Fibroblast of skin of scalp (primary cell): ENCODE measurements at regions not wholly inside any gene's neighbourhood (a gene's known extent, or its start where the extent isn't known, plus 50 kb on each side); places are given as distances from the start of the nearest gene placed in this dataset.
"Not testable (repeated sequence)": the region's sequence is repeated elsewhere in the genome, so short reads cannot be mapped to it uniquely, and the experiment has no call there.

Experiments used
- DNase-seq: peaks from one replicate; pipeline ENCODE4 v3.0.0-alpha.2; 2013

DNA sequence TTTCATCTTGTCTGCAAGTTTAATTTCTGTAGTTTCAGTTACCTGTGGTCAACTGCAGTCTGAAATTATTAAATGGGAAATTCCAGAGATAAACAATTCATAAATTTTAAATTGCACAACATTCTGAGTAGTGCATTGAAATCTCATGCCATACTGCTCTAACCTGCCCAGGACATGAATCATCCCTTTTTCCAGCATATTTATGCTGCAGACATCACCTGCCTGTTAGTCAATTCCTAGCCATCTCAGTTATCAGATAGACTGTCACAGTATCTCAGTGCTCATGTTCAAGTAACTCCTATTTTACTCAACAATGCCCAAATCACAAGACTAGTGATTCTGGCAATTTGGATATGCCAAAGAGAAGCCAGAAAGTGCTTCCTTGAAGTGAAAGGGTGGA, 223.0 kb upstream of the GRIA1 start:
- DNase-seq = no peak

DNA sequence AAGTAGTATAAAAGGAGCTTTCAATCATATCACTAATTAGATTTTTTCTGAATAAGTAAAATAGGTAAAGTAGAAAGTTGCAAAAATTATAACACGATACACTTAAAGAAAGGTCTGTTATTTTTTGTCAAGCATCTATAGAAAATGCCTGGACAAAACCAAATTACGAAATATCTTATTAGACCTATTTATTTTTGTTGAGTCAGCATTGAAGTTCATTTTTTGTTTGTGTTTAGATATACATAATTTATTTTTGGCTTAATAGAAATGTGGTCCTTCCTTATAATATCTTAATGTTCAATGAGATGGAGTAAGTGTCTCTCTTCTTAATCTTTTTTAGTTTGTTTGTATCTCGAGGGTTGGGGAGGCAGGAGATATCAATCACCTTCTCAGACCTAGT, 214.8 kb upstream of the GRIA1 start:
- DNase-seq = no peak

DNA sequence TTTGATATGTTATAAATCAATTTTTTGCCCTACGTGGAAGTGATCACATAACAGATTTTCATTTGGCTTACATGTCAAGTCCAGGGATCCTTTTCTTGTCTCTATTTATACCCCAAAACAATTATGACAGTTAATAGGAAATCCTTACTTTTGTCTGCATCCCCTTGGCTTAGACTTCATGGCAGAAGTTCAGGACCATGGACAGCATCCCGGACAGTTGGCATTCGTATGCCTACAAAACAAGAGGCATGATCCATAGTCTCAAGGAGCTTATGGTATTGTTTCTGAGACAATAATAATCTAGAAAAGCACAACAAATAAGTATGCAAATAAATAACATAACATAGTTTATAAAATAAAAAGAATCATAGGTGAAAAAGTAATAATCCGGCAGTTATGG, 214.3 kb upstream of the GRIA1 start:
- peak; percentile 50 for DNase-seq

DNA sequence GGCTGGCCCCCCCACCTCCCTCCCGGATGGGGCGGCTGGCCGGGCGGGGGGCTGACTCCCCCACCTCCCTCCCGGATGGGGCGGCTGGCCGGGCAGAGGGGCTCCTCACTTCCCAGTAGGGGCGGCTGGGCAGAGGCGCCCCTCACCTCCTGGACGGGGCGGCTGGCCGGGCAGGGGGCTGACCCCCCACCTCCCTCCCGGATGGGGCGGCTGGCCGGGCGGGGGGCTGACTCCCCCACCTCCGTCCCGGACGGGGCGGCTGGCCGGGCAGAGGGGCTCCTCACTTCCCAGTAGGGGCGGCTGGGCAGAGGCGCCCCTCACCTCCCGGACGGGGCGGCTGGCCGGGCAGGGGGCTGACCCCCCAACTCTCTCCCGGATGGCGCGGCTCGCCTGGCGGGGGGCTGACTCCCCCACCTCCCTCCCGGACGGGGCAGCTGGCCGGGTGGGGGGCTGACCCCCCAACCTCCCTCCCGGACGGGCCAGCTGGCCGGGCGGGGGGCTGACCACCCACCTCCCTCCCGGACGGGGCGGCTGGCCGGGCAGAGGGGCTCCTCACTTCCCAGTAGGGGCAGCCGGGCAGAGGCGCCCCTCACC, 194.1 kb upstream of the GRIA1 start:
- not testable (repeated sequence) for DNase-seq

DNA sequence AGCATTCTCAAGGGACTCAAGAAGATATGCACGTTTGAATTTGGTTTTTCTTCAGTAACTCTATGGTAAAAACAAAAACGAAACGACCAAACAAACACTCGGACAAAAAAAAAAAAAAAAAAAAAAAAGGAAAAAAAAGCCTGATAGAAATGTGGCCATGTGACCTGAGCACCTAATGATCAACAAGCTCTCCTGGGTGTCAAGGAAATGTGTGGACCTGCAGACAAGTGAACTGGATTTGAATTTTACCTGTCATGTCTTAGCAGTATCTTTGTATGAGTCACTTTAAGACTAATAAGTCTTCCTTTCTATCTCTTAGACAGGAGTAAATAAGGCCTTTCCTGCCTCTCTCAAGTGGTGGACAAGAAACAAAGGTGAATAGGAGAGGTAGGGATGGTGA, 190.6 kb upstream of the GRIA1 start:
- no peak for DNase-seq

DNA sequence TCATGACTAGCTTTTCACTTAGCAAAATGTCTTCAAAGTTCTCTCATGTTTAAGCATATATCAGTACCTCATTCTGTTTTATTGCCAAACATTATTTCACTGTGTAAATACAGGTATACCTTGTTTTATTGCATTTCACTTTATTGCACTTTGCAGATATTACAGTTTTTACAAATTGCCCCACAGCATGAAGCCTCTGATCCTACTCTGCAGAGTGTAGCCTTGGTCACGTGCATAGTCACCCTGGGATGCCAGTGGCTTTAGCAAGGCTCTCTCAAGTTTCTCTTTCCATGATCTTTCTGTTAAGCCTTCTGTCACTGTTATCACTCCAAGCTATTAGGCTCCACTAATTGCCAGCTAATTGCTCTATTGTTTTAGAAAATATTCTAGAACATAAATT, 182.2 kb upstream of the GRIA1 start:
- DNase-seq = no peak

DNA sequence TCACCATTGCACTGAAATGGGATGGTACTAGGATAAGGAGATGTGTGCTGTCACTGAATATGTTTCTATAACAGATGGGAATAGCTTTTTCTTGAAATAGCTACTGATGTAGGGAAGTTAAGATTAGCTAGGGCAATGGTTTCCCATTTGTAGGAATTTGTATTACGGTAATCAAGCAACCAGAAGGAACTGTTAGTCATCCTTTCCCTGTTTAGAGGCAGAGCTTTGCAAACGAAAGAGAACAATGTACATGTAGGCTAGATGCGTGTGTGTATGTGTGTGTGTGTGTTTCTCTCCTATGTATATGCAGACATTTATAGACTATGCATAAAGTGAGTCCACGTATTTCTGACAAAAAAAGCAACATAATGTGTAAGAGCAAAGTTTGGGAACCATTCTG, 171.9 kb upstream of the GRIA1 start:
- no peak for DNase-seq

DNA sequence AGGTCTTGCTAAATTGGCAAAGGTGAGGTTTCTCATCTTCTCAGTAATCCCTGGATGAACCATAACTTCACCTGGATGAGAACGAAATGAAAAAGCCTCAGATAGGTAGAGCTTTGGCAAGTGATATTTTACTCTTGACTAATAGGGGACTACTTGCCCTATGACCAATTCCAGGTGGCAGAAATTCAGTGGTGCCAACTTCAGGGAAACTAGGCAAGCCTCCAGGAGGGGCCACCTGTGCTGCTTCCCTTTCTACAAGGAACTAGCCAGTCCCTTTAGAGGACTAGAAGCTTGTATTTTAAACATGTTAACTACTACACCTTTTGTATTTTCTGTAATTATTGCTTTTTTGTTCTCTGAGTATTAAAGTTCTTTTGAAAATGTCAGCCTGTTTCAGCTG, 169.0 kb upstream of the GRIA1 start:
- no peak for DNase-seq

DNA sequence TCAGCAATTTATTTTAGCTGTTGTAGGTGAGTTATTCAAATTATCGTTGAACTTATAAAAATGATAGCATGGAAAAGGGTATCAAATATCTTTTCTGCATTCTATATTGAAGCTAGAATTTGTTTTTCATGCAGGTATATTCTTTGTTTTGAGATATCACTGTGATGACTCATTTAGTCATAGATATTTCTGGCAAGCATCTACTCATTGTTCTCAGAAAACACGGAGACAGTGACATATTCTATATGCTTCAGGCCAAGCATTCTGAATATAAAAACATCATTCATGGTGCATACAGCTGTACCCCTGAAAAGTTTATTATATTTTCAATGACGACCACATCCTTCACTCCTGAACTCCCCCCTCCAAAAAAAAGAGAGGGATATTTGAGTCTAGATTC, 150.3 kb upstream of the GRIA1 start:
- no peak for DNase-seq

DNA sequence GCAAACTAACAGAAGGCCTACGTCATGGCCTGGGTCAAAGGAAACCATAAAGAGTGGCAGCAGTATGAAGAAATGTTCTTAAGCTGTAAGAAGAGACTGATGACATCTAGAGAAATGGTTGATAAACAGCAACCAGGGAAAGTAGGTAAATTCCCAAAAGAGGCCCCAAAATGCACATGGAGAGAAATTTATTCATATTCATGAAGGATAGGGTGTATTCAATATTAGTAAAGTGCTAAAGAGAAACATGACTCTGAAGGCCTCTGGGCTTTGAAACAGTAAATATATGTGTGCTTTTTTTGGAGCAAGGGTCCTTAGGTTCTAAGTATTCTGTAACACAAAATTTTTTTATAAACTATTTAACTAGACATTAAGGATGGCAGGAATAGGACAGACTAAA, 149.7 kb upstream of the GRIA1 start:
- no peak for DNase-seq

DNA sequence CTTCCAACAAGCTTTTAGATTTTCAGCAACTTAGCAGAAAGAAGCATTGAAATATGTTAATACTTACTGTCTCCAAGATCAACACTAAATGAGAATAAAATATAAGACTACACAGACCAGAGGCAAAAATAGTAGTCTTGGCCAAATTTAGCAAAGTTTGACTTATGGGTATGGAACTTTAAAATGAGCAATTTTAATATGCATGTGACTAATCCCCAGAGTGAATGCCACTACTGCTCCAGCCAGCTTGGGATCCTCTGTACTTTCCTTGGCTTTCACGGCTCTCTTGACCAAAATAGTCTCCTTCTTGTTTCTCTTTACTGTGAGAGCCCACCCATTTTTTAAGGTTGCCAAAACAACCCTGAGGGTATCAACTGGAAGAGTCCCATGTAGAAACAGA, 148.0 kb upstream of the GRIA1 start:
- DNase-seq = no peak

DNA sequence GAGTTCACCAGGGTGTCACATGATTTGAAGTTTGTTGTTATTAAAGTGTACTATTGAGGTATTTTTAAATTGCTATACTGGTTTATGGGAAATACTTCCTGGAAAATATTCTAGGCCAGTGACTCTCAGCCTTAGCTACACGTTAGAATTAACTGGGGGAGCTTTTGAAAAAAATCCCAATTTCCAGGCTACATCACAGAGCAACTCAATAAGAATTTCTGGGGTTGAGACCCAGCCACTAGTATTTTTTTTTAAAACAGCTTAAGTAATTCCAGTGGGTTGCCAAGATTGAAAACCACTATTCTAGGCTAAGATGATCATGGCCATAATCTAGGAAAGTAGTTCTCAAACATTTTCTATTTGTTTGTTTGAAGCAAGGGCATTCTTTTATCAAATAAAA, 142.9 kb upstream of the GRIA1 start:
- no peak for DNase-seq

DNA sequence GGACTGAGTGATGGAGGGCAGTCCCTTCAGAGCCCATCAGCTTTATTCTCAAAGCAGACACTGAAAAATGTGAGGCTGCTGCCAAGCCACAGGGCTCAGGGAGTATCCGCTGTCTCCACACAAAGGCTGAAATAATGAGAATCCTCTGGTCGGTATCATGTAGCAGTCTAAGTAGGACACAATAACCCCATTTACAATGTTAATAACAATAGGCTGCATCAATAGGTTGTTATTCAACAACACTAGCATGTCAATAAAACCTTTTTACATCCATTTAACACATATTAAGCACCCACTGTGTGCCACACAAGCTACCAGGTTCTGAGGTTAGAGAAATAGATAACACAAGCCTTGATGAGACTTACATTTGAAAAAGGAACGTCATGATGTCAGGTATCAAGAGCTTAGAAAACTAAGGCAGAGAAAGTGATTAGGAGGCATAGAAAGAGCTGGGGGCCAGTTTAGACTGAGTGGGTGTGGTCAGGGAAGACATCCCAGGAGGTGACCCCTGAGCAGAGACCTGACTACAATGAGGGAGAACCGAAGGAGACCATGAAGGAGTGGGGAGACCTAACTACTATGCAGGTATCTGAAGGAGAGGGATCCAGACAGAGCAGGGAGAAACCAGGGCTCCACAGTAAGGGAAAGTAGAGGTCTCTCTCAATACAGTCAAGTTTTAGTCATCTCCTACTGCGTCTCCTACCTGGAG, 140.1 kb upstream of the GRIA1 start:
- DNase-seq = no peak

DNA sequence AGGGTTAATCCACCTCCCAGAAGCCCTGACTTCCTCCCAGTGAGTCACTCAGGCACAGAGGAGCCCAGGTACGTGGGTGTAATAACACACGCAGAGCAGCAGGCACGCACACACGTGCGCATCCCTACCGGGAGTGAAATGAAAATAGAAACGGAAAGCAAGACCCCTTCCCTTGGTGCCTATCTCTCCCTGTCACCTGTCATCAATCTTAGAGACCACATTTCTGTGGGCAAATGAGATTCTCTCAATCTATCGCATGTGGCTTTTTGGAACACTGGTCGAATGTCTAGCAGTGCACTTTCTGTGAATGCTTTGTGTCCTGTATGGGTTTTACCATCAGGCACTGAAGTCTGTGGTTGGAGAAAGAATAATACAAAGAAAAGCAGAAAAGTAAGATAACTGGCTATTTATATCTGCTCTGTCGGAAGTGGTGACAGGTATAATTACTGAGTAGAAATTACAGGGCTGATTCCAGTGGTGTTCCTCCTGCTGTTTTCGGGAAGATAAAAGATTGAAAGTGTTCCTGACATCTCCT, 137.7 kb upstream of the GRIA1 start:
- peak; percentile 4 for DNase-seq

DNA sequence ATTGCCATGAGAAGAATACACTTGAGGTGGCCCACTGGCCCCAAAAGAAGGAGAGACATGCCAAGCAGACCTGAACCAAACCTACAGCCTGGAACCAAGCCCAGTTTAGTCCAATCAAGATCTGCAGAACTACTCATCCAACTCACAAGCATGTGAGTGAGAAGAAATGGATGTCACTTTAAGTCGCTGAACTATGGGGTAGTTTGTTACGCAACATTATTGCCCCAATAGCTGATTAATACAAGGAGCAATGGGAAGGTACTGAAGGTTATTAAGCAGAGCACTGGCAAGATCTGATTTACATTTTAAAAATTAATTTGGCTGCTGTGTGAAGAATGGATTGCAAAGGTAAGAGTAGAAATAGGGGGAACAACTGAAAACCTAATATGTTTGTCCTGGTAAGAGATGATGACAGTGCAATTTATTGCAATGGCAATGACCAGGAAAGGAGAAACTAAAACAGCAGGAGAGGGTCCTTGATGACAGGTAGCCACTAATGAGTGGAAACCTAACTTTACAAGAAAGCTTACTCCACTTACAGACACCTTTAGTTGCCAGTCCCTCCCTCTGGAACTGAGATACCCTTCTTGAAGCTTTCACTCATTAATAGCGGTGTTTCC, 132.9 kb upstream of the GRIA1 start:
- no peak for DNase-seq

DNA sequence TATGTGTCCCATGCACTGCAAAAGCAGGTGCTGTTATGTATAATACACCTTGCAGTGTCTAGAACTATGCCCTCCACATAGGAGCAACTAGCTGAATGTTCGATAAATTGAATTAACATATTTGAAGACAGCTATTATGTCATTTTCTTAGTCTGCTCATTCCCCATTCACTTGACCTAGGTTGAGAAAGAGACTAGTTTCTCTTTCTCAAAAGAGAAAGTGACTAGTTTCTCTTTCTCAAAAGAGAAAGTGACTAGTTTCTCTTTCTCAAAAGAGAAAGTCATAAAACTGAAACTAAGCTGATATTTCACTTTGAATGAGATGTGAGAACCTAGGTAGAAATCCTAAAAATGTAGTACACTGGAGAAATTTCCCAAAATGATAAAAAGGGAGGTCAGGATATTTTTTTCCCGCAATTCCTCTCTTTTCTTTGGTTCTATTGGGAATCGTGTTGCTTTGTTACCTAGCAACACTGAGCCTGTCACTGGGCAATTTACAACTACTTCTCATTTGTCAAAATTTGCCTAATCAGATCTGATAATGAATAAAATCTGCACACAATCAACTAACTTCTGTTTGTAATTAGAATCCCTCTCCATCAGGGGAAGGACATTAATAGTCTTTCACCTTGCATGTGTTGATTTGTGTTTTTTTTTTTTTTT, 132.0 kb upstream of the GRIA1 start:
- DNase-seq = no peak

DNA sequence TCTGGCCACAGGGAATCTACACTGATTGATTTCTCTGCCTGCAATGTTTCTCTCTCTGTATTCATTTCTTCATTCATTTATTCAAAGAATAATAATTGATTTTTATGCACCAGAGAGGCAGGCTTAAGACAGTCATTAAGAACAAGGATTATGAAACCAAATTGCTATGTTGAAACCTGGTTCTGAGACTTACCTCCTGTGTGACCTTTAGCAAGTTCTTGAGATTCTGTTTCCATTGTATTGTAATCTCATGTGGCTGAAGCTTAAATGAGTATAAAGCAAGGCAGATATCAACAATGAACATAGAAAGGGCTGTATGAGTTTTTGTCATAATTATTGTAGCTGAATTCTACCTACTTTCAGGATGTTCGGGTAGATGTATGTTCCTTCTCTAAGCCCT, 129.6 kb upstream of the GRIA1 start:
- no peak for DNase-seq

DNA sequence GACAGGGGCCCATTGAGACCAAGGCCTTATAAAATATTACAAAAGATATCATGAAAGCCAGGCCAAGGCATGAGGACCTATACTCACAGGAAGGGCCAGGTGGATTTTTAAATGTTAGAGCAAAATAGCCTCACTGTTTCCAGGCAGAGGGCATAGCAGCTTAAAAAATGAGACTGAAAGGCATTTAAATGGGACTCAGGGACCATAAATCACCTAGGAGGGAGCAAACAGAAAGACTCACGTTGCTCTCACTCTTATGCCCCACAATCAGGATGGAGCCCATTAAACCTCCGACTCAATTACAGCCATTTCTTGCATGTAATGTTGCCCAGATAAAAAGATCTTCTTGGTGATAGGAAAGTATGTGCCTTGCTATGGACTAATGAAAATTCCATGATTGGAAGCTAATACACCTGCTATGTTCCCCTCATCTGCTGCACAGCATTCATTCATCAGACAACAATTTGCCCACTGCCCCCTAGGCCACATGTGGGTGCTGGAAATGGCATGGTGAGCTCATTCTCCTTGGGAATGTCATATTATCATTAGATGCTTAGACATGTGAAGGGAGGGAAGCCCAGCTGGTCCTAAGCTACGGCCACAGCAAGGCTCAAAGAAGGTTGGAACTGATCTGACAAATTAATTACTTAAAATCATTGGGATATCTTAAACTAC, 128.6 kb upstream of the GRIA1 start:
- DNase-seq = no peak

DNA sequence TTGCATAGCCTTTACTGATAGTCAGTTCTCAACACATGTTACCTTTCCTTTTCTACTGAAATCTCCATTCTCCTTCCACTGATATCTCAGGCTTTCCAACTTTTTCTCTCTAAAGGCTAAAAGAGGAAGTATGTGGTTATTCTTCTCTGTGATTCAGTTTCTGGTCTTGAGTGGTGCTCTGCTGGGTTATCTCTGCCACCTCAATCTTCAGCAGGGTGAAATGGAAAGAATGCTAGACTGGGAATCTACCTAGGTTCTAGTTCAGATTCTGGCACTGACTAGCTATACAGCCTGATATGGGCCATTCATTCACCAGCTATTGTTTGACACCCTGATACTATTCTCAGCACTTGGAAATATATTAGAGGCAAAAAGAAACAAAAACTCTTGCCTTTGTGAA, 124.9 kb upstream of the GRIA1 start:
- DNase-seq = no peak

DNA sequence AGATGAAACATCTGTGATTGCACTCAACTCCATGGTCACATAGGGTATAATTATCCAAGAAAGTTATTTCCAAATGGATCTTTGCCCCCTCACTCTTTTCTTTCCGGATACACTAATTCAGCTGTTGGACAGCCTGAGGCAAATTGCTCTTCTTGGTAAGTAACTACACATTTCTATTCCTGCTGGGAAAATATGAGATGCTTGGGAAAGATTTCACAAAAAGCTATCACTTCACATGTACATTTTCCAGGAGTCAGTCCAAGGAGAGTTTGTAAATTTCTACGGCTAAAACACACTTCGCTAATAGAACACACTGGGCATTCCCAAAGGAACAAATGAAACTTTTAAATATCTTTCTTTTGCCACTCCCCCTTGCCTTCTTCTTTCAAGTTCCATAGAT, 123.0 kb upstream of the GRIA1 start:
- no peak for DNase-seq

DNA sequence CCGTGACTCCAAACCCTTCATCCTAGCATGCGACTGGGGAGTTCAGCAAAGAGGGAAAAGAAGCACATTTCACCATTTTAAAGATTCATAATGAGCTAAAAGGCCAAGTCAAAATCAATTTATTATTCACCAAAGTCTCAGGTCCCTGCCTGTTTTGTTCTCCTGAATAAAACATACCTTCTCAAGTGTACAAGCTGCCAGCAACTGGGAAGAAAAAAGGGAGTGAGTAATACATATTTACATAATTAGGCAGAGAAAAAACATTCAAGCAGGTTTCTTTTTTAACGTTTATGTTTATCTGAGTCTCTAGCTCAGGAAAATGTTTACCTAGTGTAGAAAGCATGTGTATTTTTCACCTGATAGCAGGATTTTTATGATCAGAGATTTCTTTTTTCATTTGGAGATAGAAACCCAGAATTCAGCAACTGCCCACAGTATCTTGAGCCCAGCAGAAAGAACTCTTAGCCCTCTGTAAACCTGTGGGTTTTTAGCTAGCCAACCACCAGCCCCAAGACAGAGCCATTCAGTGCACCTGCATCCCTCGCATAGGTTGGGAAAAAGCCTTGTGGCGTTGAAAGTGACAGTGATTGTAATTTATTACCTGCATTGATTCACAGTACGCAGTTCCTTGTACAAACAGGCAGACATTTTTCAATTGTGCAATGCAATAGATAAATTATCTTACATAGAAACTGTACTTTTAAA, 117.9 kb upstream of the GRIA1 start:
- no peak for DNase-seq

DNA sequence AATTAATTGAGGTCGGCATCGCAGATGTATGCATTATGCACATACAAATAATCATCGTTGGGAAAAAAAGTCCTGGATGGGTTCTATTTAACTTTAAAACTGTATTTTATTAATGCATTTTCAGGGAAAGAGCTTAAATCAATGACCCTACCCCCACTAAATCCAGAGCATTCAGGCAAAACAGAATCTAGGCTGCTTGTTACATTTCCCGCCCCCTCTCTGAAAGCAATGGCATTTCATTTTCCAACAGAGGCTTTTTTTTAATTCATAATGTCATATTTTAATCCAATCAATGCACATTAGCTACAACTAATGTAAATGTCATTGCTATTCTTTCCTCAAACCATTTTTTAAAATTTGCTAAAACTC, 117.4 kb upstream of the GRIA1 start:
- DNase-seq = no peak
